ENCODE measurements at regions not wholly inside any gene's neighbourhood (a gene's known extent, or its start where the extent isn't known, plus 50 kb on each side); places are given as distances from the start of the nearest gene placed in this dataset.
"Not testable (repeated sequence)": the region's sequence is repeated elsewhere in the genome, so short reads cannot be mapped to it uniquely, and the experiment has no call there.

DNA sequence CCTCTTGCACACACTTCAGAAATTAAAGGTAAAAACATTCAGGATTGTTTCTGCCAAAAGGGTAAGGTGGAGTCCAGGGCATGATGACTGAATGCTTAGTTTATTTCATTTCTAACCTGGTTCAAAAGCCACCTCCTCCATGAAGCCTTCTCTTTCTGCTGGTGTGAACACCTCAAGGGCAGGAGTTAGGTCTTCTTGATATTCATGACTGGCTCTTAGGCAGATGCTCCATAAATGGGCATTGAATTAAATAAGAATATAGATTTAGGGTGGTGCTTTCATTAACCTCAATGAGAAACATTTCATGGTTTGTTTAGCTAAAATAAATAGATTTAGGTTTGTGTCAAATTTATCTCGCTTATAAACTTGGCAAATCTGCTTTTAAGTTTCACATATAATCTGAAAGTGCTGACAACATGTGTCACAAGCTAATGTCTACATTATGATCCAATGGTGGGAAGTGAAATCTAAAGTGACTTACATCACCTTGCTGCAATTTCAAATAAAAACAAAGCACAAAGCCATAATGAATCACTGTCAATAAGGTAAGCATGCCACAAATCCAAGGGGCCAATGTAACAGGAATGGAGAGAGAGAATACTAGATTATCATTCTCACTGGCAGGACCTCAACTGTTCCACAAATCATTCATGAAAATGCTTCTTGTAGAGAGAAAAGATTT is 72.7 kb upstream of the GRIP1 start:
- no peaks in the 10 kb centered on the region for H3K9me3 Mint-ChIP-seq
- no peak for DNase-seq
- H3K27me3 Mint-ChIP-seq (ENCODE audit: low read depth): no peaks in the 10 kb centered on the region
- no peaks in the 10 kb centered on the region for H3K36me3 Mint-ChIP-seq (ENCODE audit: low read depth)
- no peak overlapping the region for H3K4me3 Mint-ChIP-seq
- peaks cover 9% of the 10 kb centered on the region for H3K4me1 Mint-ChIP-seq (ENCODE audit: low read depth)
- intact Hi-C loops (cut with micrococcal nuclease): no loop called here
- CTCF ChIA-PET: interaction anchor here (0.6 to 1.0 kb wide), 2 partner anchors 35 to 1863 kb away, joined by 3 read pairs; no protein-coding TSS in a partner anchor
- H3K27ac Mint-ChIP-seq: no peak overlapping the region

DNA sequence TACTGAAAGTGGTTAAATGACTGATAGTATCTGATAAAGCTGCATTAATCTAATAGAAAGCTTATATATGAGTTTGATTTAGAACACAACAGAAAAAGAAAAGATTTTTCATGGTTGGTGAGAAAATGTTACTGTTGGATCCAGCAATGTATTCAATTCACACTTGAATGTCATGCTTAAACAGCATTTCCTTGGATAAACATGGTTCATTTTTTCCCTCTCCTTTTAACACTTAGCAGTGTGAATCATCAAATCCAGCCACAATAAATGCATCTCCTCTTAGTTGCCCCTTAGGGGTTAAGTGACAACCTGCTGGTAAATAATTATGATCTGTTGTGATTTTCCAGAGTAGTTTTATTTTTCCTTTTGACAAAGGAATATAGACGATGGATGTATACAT is 74.9 kb upstream of the GRIP1 start:
- no peak for DNase-seq
- Mint-ChIP-seq H3K27me3 (ENCODE audit: low read depth) (no peaks in the 10 kb centered on the region), H3K4me1 (ENCODE audit: low read depth) (peaks cover 9% of the 10 kb centered on the region), H3K4me3 (no peak overlapping the region), H3K36me3 (ENCODE audit: low read depth) (no peaks in the 10 kb centered on the region), H3K27ac (no peak overlapping the region), H3K9me3 (no peaks in the 10 kb centered on the region)
- CTCF ChIA-PET: no interaction called here
- intact Hi-C loops (cut with micrococcal nuclease): no loop called here

DNA sequence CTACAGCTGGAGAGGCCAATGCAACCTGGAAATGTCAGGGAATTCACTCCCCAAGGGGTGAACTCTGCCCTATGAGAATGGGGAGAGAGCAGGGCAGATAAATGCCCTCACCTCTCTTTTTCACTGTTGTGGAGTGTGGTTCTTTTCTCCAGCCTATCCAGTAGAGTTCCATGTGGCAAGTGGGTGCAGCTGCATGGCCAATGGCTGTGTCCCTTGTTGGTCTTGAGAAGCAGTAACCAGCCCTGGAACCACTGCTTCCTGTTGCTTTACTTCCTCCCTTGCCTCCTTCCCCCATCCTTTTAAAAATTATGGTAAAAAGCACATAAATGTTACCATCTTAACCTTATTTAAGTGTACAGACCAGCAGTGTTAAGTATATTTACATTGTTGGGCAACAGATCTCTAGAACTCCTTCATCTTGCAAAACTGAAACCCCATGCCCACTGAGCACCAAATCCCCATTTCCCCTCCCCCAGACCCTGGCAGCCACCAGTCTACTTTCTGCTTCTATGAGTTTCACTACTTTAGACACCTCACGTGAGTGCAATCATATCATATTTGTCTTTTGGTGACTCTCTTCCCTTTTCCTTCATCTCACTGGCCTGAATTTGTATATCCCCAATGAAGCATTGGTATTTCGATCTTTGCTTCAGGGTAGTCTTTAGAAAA is 77.0 kb upstream of the GRIP1 start:
- Mint-ChIP-seq H3K4me1 (ENCODE audit: low read depth) (peaks cover 9% of the 10 kb centered on the region), H3K27me3 (ENCODE audit: low read depth) (no peaks in the 10 kb centered on the region), H3K36me3 (ENCODE audit: low read depth) (peaks cover 1% of the 10 kb centered on the region), H3K4me3 (no peak overlapping the region), H3K9me3 (peaks cover 4% of the 10 kb centered on the region), H3K27ac (no peak overlapping the region)
- intact Hi-C loops (cut with micrococcal nuclease): no loop called here
- no peak for DNase-seq
- CTCF ChIA-PET: no interaction called here

DNA sequence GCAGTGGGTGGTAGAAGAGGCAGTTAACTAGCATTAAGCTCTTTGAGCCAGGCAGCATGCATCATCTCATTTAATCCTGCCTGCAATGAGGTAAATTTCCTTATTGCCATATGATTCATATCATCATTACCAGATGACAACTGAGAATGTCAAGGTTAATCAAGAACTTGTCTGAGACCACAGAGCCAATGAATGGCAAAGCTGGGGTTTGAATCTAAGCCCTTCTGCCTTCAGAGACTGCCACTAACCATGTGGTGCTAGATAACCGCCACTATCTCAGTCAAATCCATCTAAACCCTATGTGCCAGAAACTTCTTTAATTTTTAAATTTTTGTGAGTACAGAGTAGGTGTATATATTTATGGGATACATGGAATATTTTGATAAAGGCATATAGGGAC is 77.8 kb upstream of the GRIP1 start:
- Mint-ChIP-seq H3K4me3 (no peak overlapping the region), H3K27ac (no peak overlapping the region), H3K36me3 (ENCODE audit: low read depth) (peaks cover 1% of the 10 kb centered on the region), H3K27me3 (ENCODE audit: low read depth) (no peaks in the 10 kb centered on the region), H3K4me1 (ENCODE audit: low read depth) (peaks cover 9% of the 10 kb centered on the region), H3K9me3 (peaks cover 4% of the 10 kb centered on the region)
- intact Hi-C loops (cut with micrococcal nuclease): no loop called here
- CTCF ChIA-PET: no interaction called here
- DNase-seq: no peak

DNA sequence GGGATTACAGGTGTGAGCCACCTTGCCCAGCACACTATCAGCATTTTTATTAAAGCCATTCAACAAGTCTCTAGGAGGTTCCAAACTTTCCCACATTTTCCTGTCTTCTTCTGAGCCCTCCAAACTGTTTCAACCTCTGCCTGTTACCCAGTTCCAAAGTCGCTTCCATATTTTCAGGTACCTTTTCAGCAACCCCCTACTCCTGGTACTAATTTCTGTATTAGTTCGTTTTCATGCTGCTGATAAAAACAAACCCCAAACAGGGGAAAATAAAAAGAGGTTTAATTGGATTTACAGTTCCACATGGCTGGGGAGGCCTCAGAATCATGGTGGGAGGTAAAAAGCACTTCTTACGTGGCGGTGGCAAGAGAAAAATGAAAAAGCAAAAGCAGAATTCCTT is 81.2 kb upstream of the GRIP1 start:
- H3K4me3 Mint-ChIP-seq; H3K27me3 Mint-ChIP-seq (ENCODE audit: low read depth); H3K36me3 Mint-ChIP-seq (ENCODE audit: low read depth); CTCF ChIA-PET; intact Hi-C loops (cut with micrococcal nuclease); H3K9me3 Mint-ChIP-seq; H3K27ac Mint-ChIP-seq; DNase-seq: not testable (repeated sequence)
- peaks cover 11% of the 10 kb centered on the region for H3K4me1 Mint-ChIP-seq (ENCODE audit: low read depth)

DNA sequence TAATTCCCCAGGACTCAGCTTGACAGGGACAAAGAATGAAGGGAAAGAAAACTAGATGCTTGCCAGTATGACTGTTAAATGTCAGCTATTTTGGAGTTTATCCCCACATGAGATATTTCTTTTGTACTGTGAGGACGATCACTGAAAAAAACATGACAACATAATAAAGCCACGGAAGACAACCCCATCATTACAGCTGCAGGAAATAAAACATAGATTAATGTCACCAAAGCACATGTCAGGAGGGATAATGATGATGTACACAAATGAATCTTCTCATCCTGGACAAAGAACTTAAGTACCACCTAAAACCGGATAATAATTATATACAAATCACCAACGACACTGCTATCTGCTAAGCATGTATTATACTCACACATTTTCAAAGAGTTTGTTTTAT is 84.6 kb upstream of the GRIP1 start:
- Mint-ChIP-seq H3K27ac (no peak overlapping the region), H3K9me3 (peaks cover 4% of the 10 kb centered on the region), H3K4me3 (no peak overlapping the region), H3K36me3 (ENCODE audit: low read depth) (peaks cover 1% of the 10 kb centered on the region), H3K27me3 (ENCODE audit: low read depth) (no peaks in the 10 kb centered on the region), H3K4me1 (ENCODE audit: low read depth) (peaks cover 29% of the 10 kb centered on the region)
- intact Hi-C loops (cut with micrococcal nuclease): no loop called here
- no peak for DNase-seq
- CTCF ChIA-PET: interaction anchor here (1.4 kb wide), 1 partner anchor 69 kb away, joined by 3 read pairs; no protein-coding TSS in a partner anchor

DNA sequence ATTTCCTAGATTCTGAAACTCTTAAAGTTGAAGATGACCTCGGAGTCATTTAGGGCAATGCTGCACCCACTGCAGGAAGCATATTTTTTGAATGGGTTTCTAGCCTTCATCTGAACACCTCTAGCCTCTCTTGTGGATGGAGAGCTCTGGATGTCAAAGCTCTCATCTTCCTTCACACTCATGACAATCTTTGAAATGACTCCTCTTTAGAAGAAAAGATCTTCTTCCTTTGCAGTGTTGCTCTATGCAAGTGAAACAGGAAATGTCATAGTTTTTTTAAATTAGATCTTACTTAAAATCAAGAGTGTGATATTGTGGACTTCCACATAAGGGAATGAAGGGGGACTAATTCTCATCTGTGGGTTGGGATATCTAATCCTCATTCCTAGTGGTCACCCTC is 86.3 kb upstream of the GRIP1 start:
- Mint-ChIP-seq H3K4me1 (ENCODE audit: low read depth) (peaks cover 32% of the 10 kb centered on the region), H3K36me3 (ENCODE audit: low read depth) (no peaks in the 10 kb centered on the region), H3K27ac (no peak overlapping the region), H3K27me3 (ENCODE audit: low read depth) (no peaks in the 10 kb centered on the region), H3K4me3 (no peak overlapping the region), H3K9me3 (peaks cover 2% of the 10 kb centered on the region)
- CTCF ChIA-PET: no interaction called here
- DNase-seq: no peak
- intact Hi-C loops (cut with micrococcal nuclease): no loop called here

DNA sequence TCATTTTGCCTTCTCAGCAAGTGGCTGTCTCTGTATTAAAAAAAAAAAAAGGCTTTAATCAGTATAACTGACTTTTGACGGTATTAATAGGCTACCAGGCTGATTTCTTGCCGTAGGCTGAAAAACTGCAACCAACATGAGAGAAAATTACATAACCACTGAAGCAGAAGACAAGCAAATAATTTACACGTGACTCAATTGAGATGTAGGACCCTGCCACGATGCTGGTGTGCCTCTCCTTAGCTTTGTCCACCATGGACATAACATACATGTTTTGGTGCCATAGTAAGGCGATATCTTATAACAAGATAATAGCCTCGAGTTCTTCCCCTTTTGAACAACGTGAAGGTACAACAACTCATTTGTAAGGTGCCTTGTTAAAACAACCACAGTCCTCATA is 88.7 kb upstream of the GRIP1 start:
- DNase-seq: no peak
- peaks cover 32% of the 10 kb centered on the region for H3K4me1 Mint-ChIP-seq (ENCODE audit: low read depth)
- no peaks in the 10 kb centered on the region for H3K27me3 Mint-ChIP-seq (ENCODE audit: low read depth)
- H3K27ac Mint-ChIP-seq: no peak overlapping the region
- no peaks in the 10 kb centered on the region for H3K9me3 Mint-ChIP-seq
- no peaks in the 10 kb centered on the region for H3K36me3 Mint-ChIP-seq (ENCODE audit: low read depth)
- CTCF ChIA-PET: no interaction called here
- H3K4me3 Mint-ChIP-seq: no peak overlapping the region
- intact Hi-C loops (cut with micrococcal nuclease): no loop called here

DNA sequence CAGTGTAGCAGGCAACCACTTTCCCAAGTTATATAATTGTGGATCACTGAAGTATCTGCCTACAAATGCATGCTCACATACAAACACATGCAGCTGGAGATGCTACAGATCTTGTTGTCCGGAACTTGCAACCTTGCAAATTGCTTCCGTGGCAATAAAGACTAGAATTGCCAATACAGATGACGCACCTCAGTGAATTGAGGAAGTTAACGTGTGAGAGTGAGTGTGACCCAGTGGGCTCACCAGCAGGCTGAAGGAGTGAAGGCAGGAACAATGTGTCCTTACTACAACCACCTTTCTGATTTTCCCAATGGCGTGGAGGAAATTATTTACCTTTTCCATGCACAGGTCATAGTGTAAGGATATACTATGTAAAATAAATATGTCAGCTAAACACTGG is 89.4 kb upstream of the GRIP1 start:
- Mint-ChIP-seq H3K4me3 (no peak overlapping the region), H3K27ac (no peak overlapping the region), H3K27me3 (ENCODE audit: low read depth) (no peaks in the 10 kb centered on the region), H3K9me3 (no peaks in the 10 kb centered on the region), H3K4me1 (ENCODE audit: low read depth) (peaks cover 32% of the 10 kb centered on the region), H3K36me3 (ENCODE audit: low read depth) (no peaks in the 10 kb centered on the region)
- intact Hi-C loops (cut with micrococcal nuclease): no loop called here
- CTCF ChIA-PET: no interaction called here
- no peak for DNase-seq

DNA sequence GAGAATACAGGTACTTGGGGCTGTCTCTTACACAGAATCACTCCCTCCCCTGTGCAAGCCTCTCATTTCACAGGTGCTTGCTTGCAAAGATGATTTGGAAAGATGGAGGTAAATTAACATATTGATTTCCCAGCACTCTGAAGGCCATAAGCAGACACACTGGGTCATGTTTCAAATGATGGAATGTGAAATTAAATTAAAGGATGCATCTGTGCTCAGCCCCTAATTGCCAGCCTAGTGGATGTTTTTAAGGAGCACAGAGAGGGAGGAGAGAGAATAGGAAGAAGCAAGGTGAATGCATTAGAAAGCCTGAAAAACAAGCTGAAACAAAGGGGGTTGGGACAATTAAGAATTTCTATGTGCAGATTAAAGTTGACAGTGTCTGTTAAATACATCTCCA is 96.1 kb upstream of the GRIP1 start:
- H3K36me3 Mint-ChIP-seq (ENCODE audit: low read depth): no peaks in the 10 kb centered on the region
- H3K4me1 Mint-ChIP-seq (ENCODE audit: low read depth): peaks cover 15% of the 10 kb centered on the region
- CTCF ChIA-PET: interaction anchor here (0.5 to 1.5 kb wide), 3 partner anchors 9 to 86 kb away, joined by 3 to 4 read pairs (median 3); no protein-coding TSS in a partner anchor
- DNase-seq: no peak
- no peak overlapping the region for H3K27ac Mint-ChIP-seq
- H3K4me3 Mint-ChIP-seq: no peak overlapping the region
- intact Hi-C loops (cut with micrococcal nuclease): loop anchor here (5.0 kb wide), 1 partner anchor 57 kb away; no protein-coding TSS in a partner anchor
- no peaks in the 10 kb centered on the region for H3K27me3 Mint-ChIP-seq (ENCODE audit: low read depth)
- no peaks in the 10 kb centered on the region for H3K9me3 Mint-ChIP-seq

DNA sequence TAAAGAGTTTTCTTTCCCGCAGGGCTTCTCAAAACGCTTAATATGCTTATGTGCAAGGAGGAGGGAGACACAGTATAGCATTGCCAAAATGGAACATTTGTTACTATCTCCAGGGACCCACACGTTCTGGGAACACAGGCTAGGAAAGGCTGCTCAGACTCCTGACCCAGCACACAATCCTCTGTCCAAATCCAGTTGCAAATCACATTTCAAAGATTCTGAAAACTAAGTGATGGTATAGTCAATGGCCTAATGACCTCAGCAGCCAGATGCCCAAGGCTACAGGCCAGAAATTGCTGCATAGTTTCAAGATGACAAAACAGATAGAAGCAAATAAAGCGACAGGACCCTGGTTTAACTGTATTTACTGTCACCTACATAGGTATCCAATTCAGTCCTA is 97.0 kb upstream of the GRIP1 start:
- Mint-ChIP-seq H3K9me3 (no peaks in the 10 kb centered on the region), H3K27ac (no peak overlapping the region), H3K36me3 (ENCODE audit: low read depth) (no peaks in the 10 kb centered on the region), H3K27me3 (ENCODE audit: low read depth) (no peaks in the 10 kb centered on the region), H3K4me1 (ENCODE audit: low read depth) (peaks cover 15% of the 10 kb centered on the region), H3K4me3 (no peak overlapping the region)
- no peak for DNase-seq
- intact Hi-C loops (cut with micrococcal nuclease): loop anchor here (2.0 to 5.0 kb wide), 2 partner anchors 41 to 56 kb away; no protein-coding TSS in a partner anchor
- CTCF ChIA-PET: interaction anchor here (1.3 kb wide), 1 partner anchor 85 kb away, joined by 4 read pairs; no protein-coding TSS in a partner anchor

DNA sequence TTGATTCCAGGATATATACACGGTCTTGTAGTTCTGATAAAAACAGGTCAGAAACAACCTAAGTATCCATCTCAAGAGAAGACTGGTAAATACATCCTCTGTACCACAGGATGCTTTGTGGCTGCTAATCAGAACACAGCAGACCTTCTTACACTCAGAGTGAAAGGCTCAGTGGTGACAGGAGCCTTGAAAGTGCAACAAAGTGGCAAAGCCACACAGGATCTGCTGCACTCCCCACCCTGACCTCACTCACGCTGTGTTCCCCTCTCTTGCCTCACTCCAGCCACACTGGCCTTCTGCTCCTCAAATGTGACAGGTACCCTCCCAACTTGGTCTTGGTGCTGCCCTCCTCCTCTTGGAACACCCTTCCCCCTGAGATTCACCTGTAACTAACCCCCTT is 98.1 kb upstream of the GRIP1 start:
- Mint-ChIP-seq H3K27ac (peak overlapping the region; percentile 10), H3K36me3 (ENCODE audit: low read depth) (no peaks in the 10 kb centered on the region), H3K27me3 (ENCODE audit: low read depth) (no peaks in the 10 kb centered on the region), H3K4me3 (no peak overlapping the region), H3K4me1 (ENCODE audit: low read depth) (peaks cover 15% of the 10 kb centered on the region), H3K9me3 (no peaks in the 10 kb centered on the region)
- intact Hi-C loops (cut with micrococcal nuclease): loop anchor here (1.0 to 5.0 kb wide), 3 partner anchors 42 to 84 kb away; no protein-coding TSS in a partner anchor
- peak; percentile 72 for DNase-seq
- CTCF ChIA-PET: no interaction called here

DNA sequence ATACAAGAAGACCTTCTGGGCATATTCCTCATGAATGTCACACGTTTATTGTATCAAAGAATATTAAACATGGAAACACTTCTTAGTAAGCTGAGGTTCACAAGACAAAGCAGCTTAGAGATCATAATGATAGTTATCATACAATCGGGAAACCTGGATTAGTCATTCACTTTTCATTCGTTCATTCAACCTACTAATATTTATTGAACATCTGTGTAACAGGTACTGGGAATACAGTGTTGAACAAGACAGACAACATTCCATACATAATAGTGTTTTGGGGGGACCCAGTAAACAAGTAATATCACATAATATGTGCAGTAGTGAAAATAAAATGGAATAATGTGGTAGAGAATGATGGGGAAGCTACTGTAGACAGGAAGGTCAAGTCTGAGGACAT is 100.6 kb upstream of the GRIP1 start:
- Mint-ChIP-seq H3K27ac (no peak overlapping the region), H3K9me3 (no peaks in the 10 kb centered on the region), H3K36me3 (ENCODE audit: low read depth) (no peaks in the 10 kb centered on the region), H3K27me3 (ENCODE audit: low read depth) (no peaks in the 10 kb centered on the region), H3K4me3 (no peak overlapping the region), H3K4me1 (ENCODE audit: low read depth) (peaks cover 15% of the 10 kb centered on the region)
- intact Hi-C loops (cut with micrococcal nuclease): loop anchor here (5.0 kb wide), 1 partner anchor 53 kb away; no protein-coding TSS in a partner anchor
- no peak for DNase-seq
- CTCF ChIA-PET: interaction anchor here (0.6 kb wide), 1 partner anchor 559 kb away, joined by 4 read pairs; no protein-coding TSS in a partner anchor

All from activated naive CD4-positive, alpha-beta T cell treated with anti-CD3 and anti-CD28 coated beads for 36 hours (primary cell).